ENCODE measurements at regions not wholly inside any gene's neighbourhood (a gene's known extent, or its start where the extent isn't known, plus 50 kb on each side); places are given as distances from the start of the nearest gene placed in this dataset.

DNA sequence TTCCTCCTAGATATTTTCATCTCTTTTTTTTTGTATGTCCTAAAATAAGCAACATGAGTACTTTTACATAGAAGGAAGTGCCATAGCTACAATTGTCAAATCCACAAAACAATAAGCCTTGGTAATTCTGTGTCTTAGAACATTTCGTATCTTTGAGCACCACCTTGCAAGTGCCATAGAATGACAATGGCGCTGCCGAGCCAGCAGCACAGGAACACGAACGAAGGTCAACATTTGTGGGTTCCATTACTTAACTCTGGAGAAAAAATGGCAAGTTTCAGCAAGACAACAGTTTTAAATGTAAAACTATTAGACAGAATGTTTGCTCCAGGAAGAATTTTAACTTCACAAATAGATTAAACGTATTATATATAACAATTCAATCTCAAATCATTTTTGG lies 222.1 kb downstream of the CHRM3 start:
- Mint-ChIP-seq H3K27ac (no peak overlapping the region), H3K27me3 (ENCODE audit: low read depth) (no peaks in the 10 kb centered on the region), H3K4me3 (no peak overlapping the region), H3K4me1 (peaks cover 10% of the 10 kb centered on the region), H3K36me3 (no peaks in the 10 kb centered on the region), H3K9me3 (no peaks in the 10 kb centered on the region)
- TF ChIP-seq, protein P1, sequence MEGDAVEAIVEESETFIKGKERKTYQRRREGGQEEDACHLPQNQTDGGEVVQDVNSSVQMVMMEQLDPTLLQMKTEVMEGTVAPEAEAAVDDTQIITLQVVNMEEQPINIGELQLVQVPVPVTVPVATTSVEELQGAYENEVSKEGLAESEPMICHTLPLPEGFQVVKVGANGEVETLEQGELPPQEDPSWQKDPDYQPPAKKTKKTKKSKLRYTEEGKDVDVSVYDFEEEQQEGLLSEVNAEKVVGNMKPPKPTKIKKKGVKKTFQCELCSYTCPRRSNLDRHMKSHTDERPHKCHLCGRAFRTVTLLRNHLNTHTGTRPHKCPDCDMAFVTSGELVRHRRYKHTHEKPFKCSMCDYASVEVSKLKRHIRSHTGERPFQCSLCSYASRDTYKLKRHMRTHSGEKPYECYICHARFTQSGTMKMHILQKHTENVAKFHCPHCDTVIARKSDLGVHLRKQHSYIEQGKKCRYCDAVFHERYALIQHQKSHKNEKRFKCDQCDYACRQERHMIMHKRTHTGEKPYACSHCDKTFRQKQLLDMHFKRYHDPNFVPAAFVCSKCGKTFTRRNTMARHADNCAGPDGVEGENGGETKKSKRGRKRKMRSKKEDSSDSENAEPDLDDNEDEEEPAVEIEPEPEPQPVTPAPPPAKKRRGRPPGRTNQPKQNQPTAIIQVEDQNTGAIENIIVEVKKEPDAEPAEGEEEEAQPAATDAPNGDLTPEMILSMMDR (IDR thresholded peaks at IDR 0.05; ENCODE audit: unreplicated experiment) = no peak
- DNase-seq (ENCODE audit: low spot score in 2 of 2, unreplicated experiment in 2 of 2) = no peak

- Mint-ChIP-seq H3K9me3 (no peaks in the 10 kb centered on the region), H3K27me3 (ENCODE audit: low read depth) (no peaks in the 10 kb centered on the region), H3K27ac (no peak overlapping the region), H3K4me1 (peaks cover 29% of the 10 kb centered on the region), H3K36me3 (no peaks in the 10 kb centered on the region), H3K4me3 (no peak overlapping the region)
- no peak for DNase-seq (ENCODE audit: low spot score in 2 of 2, unreplicated experiment in 2 of 2)
- TF ChIP-seq, protein P1 (IDR thresholded peaks at IDR 0.05; ENCODE audit: unreplicated experiment) = no peak
Measured at GRCh38 chr1:239612379-239612778, 226.0 kb downstream of the CHRM3 start.

DNA sequence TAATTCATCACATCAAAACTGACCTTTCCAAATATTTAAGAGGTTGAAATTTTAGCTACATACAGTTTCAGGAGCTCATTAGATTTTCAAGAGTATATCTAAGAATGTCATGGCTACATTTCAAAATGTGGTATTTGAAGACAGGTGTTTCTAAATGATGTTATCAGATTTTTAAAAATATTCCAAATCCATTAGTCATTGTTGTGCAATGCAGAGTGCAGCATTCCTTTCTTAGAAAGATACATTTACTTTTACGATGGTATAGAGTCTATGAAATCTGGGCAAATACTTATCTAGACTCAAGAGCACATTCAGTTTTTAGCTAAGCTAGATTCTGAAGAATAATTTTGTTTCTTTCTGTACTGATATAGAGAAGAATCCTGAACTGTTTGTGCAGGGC lies 230.3 kb downstream of the CHRM3 start:
- Mint-ChIP-seq H3K27ac (peak overlapping the region; percentile 51), H3K27me3 (ENCODE audit: low read depth) (no peaks in the 10 kb centered on the region), H3K36me3 (no peaks in the 10 kb centered on the region), H3K4me3 (no peak overlapping the region), H3K4me1 (peaks cover 46% of the 10 kb centered on the region), H3K9me3 (peaks cover 9% of the 10 kb centered on the region)
- TF ChIP-seq, protein P1 (IDR thresholded peaks at IDR 0.05; ENCODE audit: unreplicated experiment) = no peak
- no peak for DNase-seq (ENCODE audit: low spot score in 2 of 2, unreplicated experiment in 2 of 2)

GRCh38 chr1:239617259-239617658 lies 230.9 kb downstream of the CHRM3 start:
- H3K27ac Mint-ChIP-seq = peak overlapping the region; percentile 51
- no peaks in the 10 kb centered on the region for H3K27me3 Mint-ChIP-seq (ENCODE audit: low read depth)
- peaks cover 45% of the 10 kb centered on the region for H3K4me1 Mint-ChIP-seq
- no peak for DNase-seq (ENCODE audit: low spot score in 2 of 2, unreplicated experiment in 2 of 2)
- H3K4me3 Mint-ChIP-seq = no peak overlapping the region
- TF ChIP-seq, protein P1 (IDR thresholded peaks at IDR 0.05; ENCODE audit: unreplicated experiment) = no peak
- peaks cover 13% of the 10 kb centered on the region for H3K9me3 Mint-ChIP-seq
- H3K36me3 Mint-ChIP-seq = peaks cover 4% of the 10 kb centered on the region

DNA sequence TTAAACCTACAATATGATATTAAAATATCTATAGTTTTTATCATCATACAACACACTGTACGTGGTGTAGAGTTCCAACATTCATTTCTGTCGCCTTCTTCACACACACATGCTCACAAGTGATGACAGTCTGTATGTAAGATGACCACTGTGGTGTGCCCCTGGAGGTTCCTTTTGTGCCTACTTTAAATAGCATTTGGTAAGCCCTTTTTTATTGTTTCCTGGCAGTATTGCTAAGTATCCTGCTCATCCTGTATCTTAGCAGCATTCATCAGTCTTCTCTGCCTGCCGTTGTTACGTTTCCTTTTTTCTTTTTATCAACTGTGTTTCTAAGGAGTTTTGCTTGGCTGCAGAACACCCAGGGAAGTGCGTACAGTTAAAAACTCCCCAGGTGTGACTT lies 231.4 kb downstream of the CHRM3 start:
- peaks cover 18% of the 10 kb centered on the region for H3K9me3 Mint-ChIP-seq
- H3K4me1 Mint-ChIP-seq = peaks cover 41% of the 10 kb centered on the region
- peaks cover 8% of the 10 kb centered on the region for H3K36me3 Mint-ChIP-seq
- no peak overlapping the region for H3K4me3 Mint-ChIP-seq
- peak overlapping the region; percentile 79 for H3K27ac Mint-ChIP-seq
- TF ChIP-seq, protein P1 (IDR thresholded peaks at IDR 0.05; ENCODE audit: unreplicated experiment) = no peak
- DNase-seq (ENCODE audit: low spot score in 2 of 2, unreplicated experiment in 2 of 2) = no peak
- no peaks in the 10 kb centered on the region for H3K27me3 Mint-ChIP-seq (ENCODE audit: low read depth)

DNA sequence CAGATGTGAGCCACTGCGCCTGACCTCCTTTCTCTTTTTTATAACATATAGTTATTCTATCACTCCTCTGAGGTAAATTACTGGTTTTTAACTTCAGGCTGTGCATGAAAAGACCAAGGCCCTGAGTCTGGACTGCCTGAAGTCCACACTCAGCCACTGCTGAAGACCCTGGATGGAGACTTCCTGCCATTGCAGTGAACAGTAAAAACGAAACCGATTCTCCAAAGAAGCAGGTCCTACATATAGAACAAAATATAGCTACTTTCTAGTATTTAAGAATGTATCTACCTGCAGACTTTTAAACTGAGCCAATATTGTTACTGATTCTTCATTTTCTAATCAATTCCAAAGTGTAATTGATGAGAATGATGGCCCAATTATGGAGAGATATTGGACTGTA lies 232.8 kb downstream of the CHRM3 start:
- H3K9me3 Mint-ChIP-seq = peaks cover 19% of the 10 kb centered on the region
- TF ChIP-seq, protein P1 (IDR thresholded peaks at IDR 0.05; ENCODE audit: unreplicated experiment) = no peak

More for the DNA sequence above, 232.8 kb downstream of the CHRM3 start:
- H3K4me1 Mint-ChIP-seq = peaks cover 34% of the 10 kb centered on the region
- H3K27me3 Mint-ChIP-seq (ENCODE audit: low read depth) = no peaks in the 10 kb centered on the region
- no peak overlapping the region for H3K4me3 Mint-ChIP-seq
- peak overlapping the region; percentile 72 for H3K27ac Mint-ChIP-seq
- peaks cover 9% of the 10 kb centered on the region for H3K36me3 Mint-ChIP-seq
- no peak for DNase-seq (ENCODE audit: low spot score in 2 of 2, unreplicated experiment in 2 of 2)

Data from mesothelial cell of epicardium (in vitro differentiated cells).